Retinal pigment epithelial cell (primary cell): ENCODE measurements at regions not wholly inside any gene's neighbourhood (a gene's known extent, or its start where the extent isn't known, plus 50 kb on each side); places are given as distances from the start of the nearest gene placed in this dataset.

Source experiments
- DNase-seq: peaks from one replicate; pipeline ENCODE4 v3.0.0-alpha.2; 2010; ENCODE audit warnings: low read depth
- H3K4me3 ChIP-seq: 2 replicates; pipeline ENCODE4 v1.5.1; 2011; ENCODE audit warnings: mild to moderate bottlenecking, low read length, control low read depth, moderate library complexity
- TF ChIP-seq, protein P1 (sequence below): conservative IDR thresholded peaks from 2 replicates; pipeline ENCODE4 v1.5.1; 2011; ENCODE audit warnings: low read depth, low read length, control low read depth, inconsistent platforms

DNA sequence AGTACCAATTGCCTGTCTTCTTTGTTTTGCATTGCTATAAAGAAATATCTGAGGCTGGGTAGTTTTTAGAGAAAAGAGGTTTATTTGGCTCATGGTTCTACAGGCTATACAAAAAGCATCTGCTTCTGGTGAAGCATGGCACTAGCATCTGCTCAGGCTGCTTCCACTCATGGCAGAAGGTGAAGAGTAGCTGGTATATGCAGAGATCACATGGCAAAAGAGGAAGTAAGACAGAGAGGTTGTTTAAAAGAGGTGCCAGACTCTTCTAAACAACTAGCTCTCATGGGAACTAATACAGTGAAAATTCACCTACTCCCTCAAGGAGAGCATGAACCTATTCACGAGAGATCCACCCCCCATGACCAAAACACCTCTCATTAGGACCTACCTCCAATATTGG is 56.7 kb upstream of the GUCA2B start:
- TF ChIP-seq, protein P1, sequence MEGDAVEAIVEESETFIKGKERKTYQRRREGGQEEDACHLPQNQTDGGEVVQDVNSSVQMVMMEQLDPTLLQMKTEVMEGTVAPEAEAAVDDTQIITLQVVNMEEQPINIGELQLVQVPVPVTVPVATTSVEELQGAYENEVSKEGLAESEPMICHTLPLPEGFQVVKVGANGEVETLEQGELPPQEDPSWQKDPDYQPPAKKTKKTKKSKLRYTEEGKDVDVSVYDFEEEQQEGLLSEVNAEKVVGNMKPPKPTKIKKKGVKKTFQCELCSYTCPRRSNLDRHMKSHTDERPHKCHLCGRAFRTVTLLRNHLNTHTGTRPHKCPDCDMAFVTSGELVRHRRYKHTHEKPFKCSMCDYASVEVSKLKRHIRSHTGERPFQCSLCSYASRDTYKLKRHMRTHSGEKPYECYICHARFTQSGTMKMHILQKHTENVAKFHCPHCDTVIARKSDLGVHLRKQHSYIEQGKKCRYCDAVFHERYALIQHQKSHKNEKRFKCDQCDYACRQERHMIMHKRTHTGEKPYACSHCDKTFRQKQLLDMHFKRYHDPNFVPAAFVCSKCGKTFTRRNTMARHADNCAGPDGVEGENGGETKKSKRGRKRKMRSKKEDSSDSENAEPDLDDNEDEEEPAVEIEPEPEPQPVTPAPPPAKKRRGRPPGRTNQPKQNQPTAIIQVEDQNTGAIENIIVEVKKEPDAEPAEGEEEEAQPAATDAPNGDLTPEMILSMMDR = no peak
- no peak overlapping the region for H3K4me3 ChIP-seq
- DNase-seq = no peak

DNA sequence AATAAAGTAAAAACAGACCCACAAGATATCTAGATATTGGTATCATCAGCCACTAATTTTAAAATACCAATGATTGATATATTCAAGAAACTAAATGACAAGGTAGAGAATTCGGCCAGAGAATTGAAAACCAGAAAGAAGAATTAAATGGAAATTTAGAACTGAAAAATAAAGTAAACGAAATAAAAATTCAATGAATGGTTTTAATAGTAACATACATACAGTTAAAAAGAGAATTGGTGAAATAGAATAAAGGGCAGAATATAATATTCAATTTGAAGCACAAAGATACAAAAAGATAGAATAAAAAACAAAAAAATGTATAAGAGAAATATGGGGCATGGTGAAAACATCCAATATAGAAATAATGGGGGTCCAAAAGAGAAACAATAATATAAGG is 64.0 kb upstream of the GUCA2B start:
- TF ChIP-seq, protein P1 = no peak
- no peak for DNase-seq
- H3K4me3 ChIP-seq = no peak overlapping the region

DNA sequence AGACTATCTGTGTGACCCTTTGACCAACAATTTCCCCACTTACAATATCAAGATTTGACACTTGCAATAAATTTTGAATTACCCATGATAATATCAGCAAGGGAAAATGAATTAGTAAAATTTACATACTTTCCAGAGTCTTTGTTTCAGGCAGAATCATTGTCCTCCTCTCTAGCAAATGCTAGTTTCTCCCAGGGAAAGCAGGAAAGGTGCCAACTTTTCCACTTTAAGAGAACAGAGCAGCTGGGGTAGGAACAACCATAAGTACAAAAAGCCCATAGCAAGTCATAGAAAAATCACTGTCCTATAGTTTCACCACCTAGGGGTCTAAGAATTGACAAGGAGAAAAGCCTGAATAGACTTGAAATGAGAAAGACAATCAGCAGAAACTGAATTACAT is 67.1 kb upstream of the GUCA2B start:
- no peak overlapping the region for H3K4me3 ChIP-seq
- no peak for DNase-seq
- TF ChIP-seq, protein P1 = no peak

DNA sequence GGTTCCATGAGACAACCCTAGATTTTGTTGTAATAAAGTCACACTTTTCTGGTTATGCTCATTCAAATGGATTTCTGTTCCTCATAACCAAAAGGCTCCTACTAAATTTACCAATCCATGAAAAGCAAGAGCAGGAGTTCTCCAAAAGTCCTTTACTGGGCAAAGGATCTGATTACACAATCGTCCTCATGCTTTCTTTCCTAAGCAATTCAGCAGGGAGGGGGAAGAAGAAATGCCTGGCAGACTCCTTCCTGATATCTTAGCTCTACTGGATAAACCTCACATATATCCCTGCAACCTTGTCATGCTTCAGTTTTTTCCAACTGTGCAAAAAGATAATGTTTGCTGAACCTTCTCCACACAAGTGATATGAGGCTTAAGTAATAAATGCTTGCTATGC is 67.6 kb upstream of the GUCA2B start:
- TF ChIP-seq, protein P1 = no peak
- H3K4me3 ChIP-seq = no peak overlapping the region
- no peak for DNase-seq

DNA sequence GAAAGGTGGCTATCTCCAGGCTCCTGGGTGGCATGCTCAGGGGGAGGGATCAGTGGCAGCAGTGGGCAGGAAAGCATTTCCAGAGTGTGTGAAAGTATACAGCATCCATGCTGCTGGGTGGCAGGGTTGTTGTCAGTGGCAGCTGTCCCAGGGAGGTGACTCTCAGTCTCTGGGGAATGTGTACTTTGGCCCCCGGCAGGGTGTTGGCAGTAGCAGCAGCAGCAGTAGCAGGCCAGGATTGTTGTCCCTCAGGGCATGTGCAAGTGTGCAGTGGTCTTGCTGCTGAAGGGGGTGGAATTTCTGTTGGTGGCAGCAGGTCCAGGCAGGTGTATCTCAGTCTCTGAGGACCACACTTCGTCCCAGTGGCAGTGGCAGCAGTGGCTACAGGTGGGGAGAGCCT is 71.7 kb upstream of the GUCA2B start:
- no peak for DNase-seq
- TF ChIP-seq, protein P1 = no peak
- no peak overlapping the region for H3K4me3 ChIP-seq

DNA sequence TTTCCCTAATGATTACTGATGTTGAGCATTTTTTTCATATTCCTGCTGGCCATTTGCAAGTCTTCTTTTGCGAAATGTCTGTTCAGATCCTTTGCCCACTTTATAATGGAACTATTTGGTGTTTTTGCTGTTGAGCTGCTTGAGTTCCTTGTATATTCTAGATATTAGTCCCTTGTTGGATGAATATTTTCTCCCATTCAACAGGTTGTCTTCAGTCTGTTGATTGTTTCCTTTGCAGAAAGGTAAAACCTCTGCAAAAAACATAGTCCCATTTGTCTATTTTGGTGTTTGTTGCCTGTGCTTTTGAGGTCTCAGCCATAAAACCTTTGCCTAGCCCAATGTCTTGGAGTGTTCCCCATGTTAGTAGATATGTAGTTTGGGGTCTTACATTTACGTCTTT is 78.0 kb upstream of the GUCA2B start:
- TF ChIP-seq, protein P1 = no peak
- DNase-seq = no peak
- H3K4me3 ChIP-seq = no peak overlapping the region

DNA sequence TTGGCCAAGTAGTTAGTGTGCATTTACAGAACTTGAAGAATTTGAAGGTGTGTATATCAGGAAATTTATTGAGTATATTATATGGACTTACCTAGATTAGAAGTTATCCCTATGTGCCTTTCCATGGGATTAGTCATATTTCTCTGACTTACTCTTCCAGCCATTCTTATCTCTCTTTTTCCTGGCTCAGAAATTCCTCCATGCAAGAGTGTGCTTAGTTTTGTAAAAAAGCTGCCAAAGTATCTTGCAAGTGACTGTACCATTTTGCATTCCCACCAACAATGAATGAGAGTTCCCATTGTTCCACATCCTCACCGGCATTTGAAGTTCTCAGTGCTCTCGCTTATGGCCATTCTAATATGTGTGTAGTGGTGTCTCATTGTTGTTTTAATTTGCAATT is 82.2 kb upstream of the GUCA2B start:
- TF ChIP-seq, protein P1 = no peak
- no peak for DNase-seq
- H3K4me3 ChIP-seq = no peak overlapping the region
